GM19328 (cell line): ENCODE measurements at regions not wholly inside any gene's neighbourhood (a gene's known extent, or its start where the extent isn't known, plus 50 kb on each side); places are given as distances from the start of the nearest gene placed in this dataset.
"Not testable (repeated sequence)": the region's sequence is repeated elsewhere in the genome, so short reads cannot be mapped to it uniquely, and the experiment has no call there.

ENCODE experiments used
- ATAC-seq: cut with Tn5 transposase; IDR thresholded peaks from one replicate; pipeline ENCODE4 v1.9.1; 2021; ENCODE audit warnings: mild to moderate bottlenecking, moderate library complexity; ENCODE audit not compliant: unreplicated experiment

- no peak for ATAC-seq
Measured at GRCh38 chr10:124172181-124172916, 79.0 kb upstream of the CHST15 start.

GRCh38 chr10:124171561-124171960 is 78.2 kb upstream of the CHST15 start:
- ATAC-seq: no peak

- no peak for ATAC-seq
Measured at GRCh38 chr10:124170631-124171030, 77.2 kb upstream of the CHST15 start.

- no peak for ATAC-seq
Measured at GRCh38 chr10:124168991-124169802, 75.8 kb upstream of the CHST15 start.

GRCh38 chr10:124168581-124168980 is 75.2 kb upstream of the CHST15 start:
- ATAC-seq: no peak

- ATAC-seq: not testable (repeated sequence)
Measured at GRCh38 chr10:124167925-124168324, 74.5 kb upstream of the CHST15 start.

- ATAC-seq: no peak
Measured at GRCh38 chr10:124166431-124167125, 73.2 kb upstream of the CHST15 start.

- ATAC-seq: no peak
Measured at GRCh38 chr10:124165827-124166226, 72.4 kb upstream of the CHST15 start.

- no peak for ATAC-seq
Measured at GRCh38 chr10:124165311-124165710, 71.9 kb upstream of the CHST15 start.

- no peak for ATAC-seq
Measured at GRCh38 chr10:124164264-124164663, 70.9 kb upstream of the CHST15 start.

GRCh38 chr10:124162774-124163354 is 69.5 kb upstream of the CHST15 start:
- ATAC-seq: no peak

- no peak for ATAC-seq
Measured at GRCh38 chr10:124162136-124162535, 68.7 kb upstream of the CHST15 start.

GRCh38 chr10:124161601-124162000 is 68.2 kb upstream of the CHST15 start:
- no peak for ATAC-seq

- ATAC-seq: no peak
Measured at GRCh38 chr10:124160943-124161582, 67.7 kb upstream of the CHST15 start.

- ATAC-seq: no peak
Measured at GRCh38 chr10:124160176-124160575, 66.8 kb upstream of the CHST15 start.

- ATAC-seq: no peak
Measured at GRCh38 chr10:124159153-124159552, 65.8 kb upstream of the CHST15 start.

- ATAC-seq: no peak
Measured at GRCh38 chr10:124158592-124158991, 65.2 kb upstream of the CHST15 start.

GRCh38 chr10:124157271-124157681 is 63.9 kb upstream of the CHST15 start:
- ATAC-seq: no peak

GRCh38 chr10:124156524-124157260 is 63.3 kb upstream of the CHST15 start:
- no peak for ATAC-seq

GRCh38 chr10:124155781-124156435 is 62.5 kb upstream of the CHST15 start:
- ATAC-seq: no peak
